ENCODE measurements at regions not wholly inside any gene's neighbourhood (a gene's known extent, or its start where the extent isn't known, plus 50 kb on each side); places are given as distances from the start of the nearest gene placed in this dataset.
"Not testable (repeated sequence)": the region's sequence is repeated elsewhere in the genome, so short reads cannot be mapped to it uniquely, and the experiment has no call there.

- DNase-seq (ENCODE audit: extremely low read depth in 1 of 2, low read depth in 1 of 2), result no peak
Measured at GRCh38 chr3:75380276-75380771, 283.8 kb upstream of the FRG2C start.

GRCh38 chr3:75384016-75384415 lies 280.1 kb upstream of the FRG2C start:
- DNase-seq (ENCODE audit: extremely low read depth in 1 of 2, low read depth in 1 of 2), result not testable (repeated sequence)

GRCh38 chr3:75388486-75389124 lies 275.5 kb upstream of the FRG2C start:
- DNase-seq (ENCODE audit: extremely low read depth in 1 of 2, low read depth in 1 of 2), result not testable (repeated sequence)

GRCh38 chr3:75393288-75393694 lies 270.8 kb upstream of the FRG2C start:
- not testable (repeated sequence) for DNase-seq (ENCODE audit: extremely low read depth in 1 of 2, low read depth in 1 of 2)

- not testable (repeated sequence) for DNase-seq (ENCODE audit: extremely low read depth in 1 of 2, low read depth in 1 of 2)
Measured at GRCh38 chr3:75394102-75394501, 270.0 kb upstream of the FRG2C start.

GRCh38 chr3:75394562-75395360 lies 269.4 kb upstream of the FRG2C start:
- not testable (repeated sequence) for DNase-seq (ENCODE audit: extremely low read depth in 1 of 2, low read depth in 1 of 2)

GRCh38 chr3:75395580-75396315 lies 268.4 kb upstream of the FRG2C start:
- DNase-seq (ENCODE audit: extremely low read depth in 1 of 2, low read depth in 1 of 2), result no peak

- no peak for DNase-seq (ENCODE audit: extremely low read depth in 1 of 2, low read depth in 1 of 2)
Measured at GRCh38 chr3:75396316-75396802, 267.8 kb upstream of the FRG2C start.

- not testable (repeated sequence) for DNase-seq (ENCODE audit: extremely low read depth in 1 of 2, low read depth in 1 of 2)
Measured at GRCh38 chr3:75397486-75397885, 266.6 kb upstream of the FRG2C start.

GRCh38 chr3:75422101-75422945 lies 241.8 kb upstream of the FRG2C start:
- not testable (repeated sequence) for DNase-seq (ENCODE audit: extremely low read depth in 1 of 2, low read depth in 1 of 2)

GRCh38 chr3:75425379-75425778 lies 238.7 kb upstream of the FRG2C start:
- not testable (repeated sequence) for DNase-seq (ENCODE audit: extremely low read depth in 1 of 2, low read depth in 1 of 2)

- DNase-seq (ENCODE audit: extremely low read depth in 1 of 2, low read depth in 1 of 2), result not testable (repeated sequence)
Measured at GRCh38 chr3:75427486-75427885, 236.6 kb upstream of the FRG2C start.

GRCh38 chr3:75427906-75428305 lies 236.2 kb upstream of the FRG2C start:
- DNase-seq (ENCODE audit: extremely low read depth in 1 of 2, low read depth in 1 of 2), result not testable (repeated sequence)

- DNase-seq (ENCODE audit: extremely low read depth in 1 of 2, low read depth in 1 of 2), result peak; percentile 41 to 60
Measured at GRCh38 chr3:75429561-75430220, 234.4 kb upstream of the FRG2C start.

GRCh38 chr3:75430406-75430805 lies 233.7 kb upstream of the FRG2C start:
- not testable (repeated sequence) for DNase-seq (ENCODE audit: extremely low read depth in 1 of 2, low read depth in 1 of 2)

- not testable (repeated sequence) for DNase-seq (ENCODE audit: extremely low read depth in 1 of 2, low read depth in 1 of 2)
Measured at GRCh38 chr3:75431120-75431519, 233.0 kb upstream of the FRG2C start.

GRCh38 chr3:75432466-75432865 lies 231.7 kb upstream of the FRG2C start:
- not testable (repeated sequence) for DNase-seq (ENCODE audit: extremely low read depth in 1 of 2, low read depth in 1 of 2)

- not testable (repeated sequence) for DNase-seq (ENCODE audit: extremely low read depth in 1 of 2, low read depth in 1 of 2)
Measured at GRCh38 chr3:75432885-75433284, 231.2 kb upstream of the FRG2C start.

GRCh38 chr3:75433295-75433694 lies 230.8 kb upstream of the FRG2C start:
- DNase-seq (ENCODE audit: extremely low read depth in 1 of 2, low read depth in 1 of 2), result not testable (repeated sequence)

Data from stimulated activated CD8-positive, alpha-beta memory T cell treated with anti-CD3 and anti-CD28 coated beads, Interleukin-7, amount 100 ng/mL, for 48 hours (primary cell).